ENCODE measurements at regions not wholly inside any gene's neighbourhood (a gene's known extent, or its start where the extent isn't known, plus 50 kb on each side); places are given as distances from the start of the nearest gene placed in this dataset.
"Not testable (repeated sequence)": the region's sequence is repeated elsewhere in the genome, so short reads cannot be mapped to it uniquely, and the experiment has no call there.

- H3K4me3 ChIP-seq (ENCODE audit: low read depth, low read length), result no peak overlapping the region
- TF ChIP-seq CTCF (IDR thresholded peaks at IDR 0.05; ENCODE audit: borderline replicate concordance, insufficient read depth, low read depth, low read length), result no peak
These were observed 614.3 kb downstream of the XPNPEP1 start for GRCh38 chr10:109308971-109309370.

- not testable (repeated sequence) for H3K4me3 ChIP-seq (ENCODE audit: low read depth, low read length)
These were observed 616.2 kb downstream of the XPNPEP1 start for GRCh38 chr10:109307102-109307501.

- H3K4me3 ChIP-seq (ENCODE audit: low read depth, low read length), result no peak overlapping the region
- TF ChIP-seq CTCF (IDR thresholded peaks at IDR 0.05; ENCODE audit: borderline replicate concordance, insufficient read depth, low read depth, low read length), result no peak
These were observed 616.6 kb downstream of the XPNPEP1 start for GRCh38 chr10:109306698-109307097.

DNA sequence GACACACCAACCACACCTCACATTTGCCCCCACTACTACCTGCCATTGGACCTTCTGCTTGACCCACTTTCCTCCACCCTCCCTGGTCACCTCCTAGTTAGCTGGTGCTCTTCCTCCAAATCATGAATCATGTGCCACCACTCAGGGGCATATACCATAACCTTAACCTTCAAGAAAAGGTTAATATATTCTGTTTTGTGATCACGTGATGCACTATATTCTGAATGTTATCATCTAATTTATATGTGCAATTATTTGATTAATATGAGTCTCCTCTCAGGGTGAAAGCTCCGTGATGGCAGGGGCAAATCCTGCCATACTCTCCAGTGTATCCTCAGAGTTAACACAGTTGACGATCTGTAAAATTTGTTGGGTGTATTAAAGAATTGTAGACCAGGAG is 635.5 kb downstream of the XPNPEP1 start:
- no peak for TF ChIP-seq CTCF (IDR thresholded peaks at IDR 0.05; ENCODE audit: borderline replicate concordance, insufficient read depth, low read depth, low read length)
- H3K4me3 ChIP-seq (ENCODE audit: low read depth, low read length), result no peak overlapping the region

DNA sequence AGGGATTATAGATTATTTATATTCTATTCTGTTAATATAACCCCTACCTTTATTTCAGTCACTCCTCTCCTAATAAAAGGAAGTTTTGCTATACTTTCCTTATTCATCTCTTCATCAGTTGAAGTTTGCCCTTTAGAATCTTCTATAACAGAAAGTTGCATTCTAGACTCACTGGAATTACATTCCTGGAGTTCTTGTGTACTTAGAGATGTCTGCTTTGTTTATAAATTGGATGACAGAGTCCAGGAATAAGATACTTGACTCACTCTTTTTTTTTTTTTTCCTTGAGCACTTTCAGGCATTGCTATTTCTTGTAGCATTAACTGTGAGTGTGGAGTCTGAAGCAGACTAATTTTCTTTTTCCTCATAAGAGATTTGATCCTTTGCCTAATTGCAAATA is 640.8 kb downstream of the XPNPEP1 start:
- no peak overlapping the region for H3K4me3 ChIP-seq (ENCODE audit: low read depth, low read length)

DNA sequence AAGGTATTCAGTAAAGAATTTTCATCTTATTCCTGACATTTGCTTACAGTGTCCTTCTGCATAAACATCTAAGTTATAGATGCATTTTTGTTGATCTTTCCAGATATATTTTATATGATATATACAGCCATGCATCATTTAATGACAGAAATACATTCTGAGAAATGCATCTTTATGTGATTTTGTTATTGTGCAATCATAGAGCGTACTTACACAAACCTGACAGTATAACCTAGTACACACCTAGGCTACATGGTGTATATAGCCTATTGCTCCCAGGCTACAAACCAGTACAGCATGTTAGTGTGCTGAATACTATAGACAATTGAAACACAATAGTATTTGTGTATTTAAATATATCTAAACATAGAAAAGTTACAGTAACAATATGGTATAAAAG is 642.0 kb downstream of the XPNPEP1 start:
- TF ChIP-seq CTCF (IDR thresholded peaks at IDR 0.05; ENCODE audit: borderline replicate concordance, insufficient read depth, low read depth, low read length), result no peak
- H3K4me3 ChIP-seq (ENCODE audit: low read depth, low read length), result no peak overlapping the region

More for the DNA sequence above, 640.8 kb downstream of the XPNPEP1 start:
- TF ChIP-seq CTCF (IDR thresholded peaks at IDR 0.05; ENCODE audit: borderline replicate concordance, insufficient read depth, low read depth, low read length), result no peak

DNA sequence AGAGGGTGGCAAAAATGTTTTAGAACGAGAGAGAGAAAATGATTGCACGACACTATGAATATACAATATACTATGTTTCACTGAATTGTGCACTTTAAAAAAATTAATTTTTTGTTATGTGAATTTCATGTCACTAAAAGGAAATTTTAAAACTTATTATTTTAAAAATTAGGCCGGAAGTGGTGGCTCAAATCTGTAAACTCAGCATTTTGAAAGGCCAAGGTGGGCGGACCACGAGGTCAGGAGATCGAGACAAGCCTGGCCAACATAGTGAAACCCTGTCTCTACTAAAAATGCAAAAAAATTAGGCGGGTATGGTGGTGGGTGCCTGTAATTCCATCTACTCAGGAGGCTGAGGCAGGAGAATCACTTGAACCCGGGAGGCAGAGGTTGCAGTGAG is 642.5 kb downstream of the XPNPEP1 start:
- no peak overlapping the region for H3K4me3 ChIP-seq (ENCODE audit: low read depth, low read length)
- no peak for TF ChIP-seq CTCF (IDR thresholded peaks at IDR 0.05; ENCODE audit: borderline replicate concordance, insufficient read depth, low read depth, low read length)

DNA sequence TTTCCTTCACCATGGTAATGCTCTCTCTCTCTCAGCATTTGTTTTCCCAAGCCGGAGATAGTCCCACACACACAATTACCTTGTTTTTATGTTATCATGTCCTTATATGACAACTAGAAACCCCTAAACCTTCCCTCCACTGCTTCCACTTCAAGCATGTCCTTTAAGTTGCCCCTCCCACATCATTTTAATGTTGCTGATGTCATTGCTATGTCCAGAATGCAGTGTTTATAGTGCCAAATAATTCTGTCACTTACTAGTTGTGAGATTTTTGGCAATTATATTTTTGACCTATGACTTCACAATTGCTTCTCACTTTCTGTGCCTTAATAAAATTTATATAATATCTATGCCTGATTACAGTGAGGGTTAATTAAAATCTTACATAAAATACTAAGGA is 645.9 kb downstream of the XPNPEP1 start:
- TF ChIP-seq CTCF (IDR thresholded peaks at IDR 0.05; ENCODE audit: borderline replicate concordance, insufficient read depth, low read depth, low read length), result no peak
- no peak overlapping the region for H3K4me3 ChIP-seq (ENCODE audit: low read depth, low read length)
